ENCODE measurements at regions not wholly inside any gene's neighbourhood (a gene's known extent, or its start where the extent isn't known, plus 50 kb on each side); places are given as distances from the start of the nearest gene placed in this dataset.

DNA sequence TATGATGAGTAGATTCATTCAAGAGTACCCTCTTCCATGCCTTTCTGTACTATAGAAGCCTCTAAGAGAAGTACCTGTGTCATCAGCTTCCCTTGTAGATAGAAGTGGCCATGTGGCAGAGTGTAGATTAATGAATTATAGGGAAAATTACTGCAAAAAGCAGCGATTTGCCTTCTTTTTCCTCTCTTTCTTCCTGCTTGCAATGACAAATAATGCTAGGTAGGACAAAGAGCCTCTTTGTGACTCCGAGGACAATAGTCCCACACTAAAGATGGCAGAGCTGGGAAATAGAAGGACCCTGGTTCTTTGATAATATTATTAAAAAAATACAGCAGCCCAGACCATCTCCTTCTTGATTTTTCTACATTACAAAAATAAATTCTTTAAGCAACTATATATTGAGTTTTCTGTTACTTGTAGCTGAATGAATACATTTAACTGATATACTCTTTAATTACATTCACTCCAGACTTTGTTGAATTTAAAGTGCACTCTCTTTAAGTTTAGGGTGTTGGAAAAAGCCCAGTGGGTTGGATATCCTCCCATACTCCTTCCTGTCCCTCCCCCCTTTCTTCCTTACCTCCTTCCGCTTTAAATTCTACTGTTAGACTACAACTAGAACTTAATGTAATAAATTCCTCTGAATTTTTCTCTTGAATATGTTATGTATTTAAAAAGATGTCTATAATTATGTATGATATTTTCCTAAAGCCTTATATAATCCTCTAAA is 198.2 kb upstream of the APP start:
- Histone ChIP-seq H2AFZ (ENCODE audit: low read depth, low read length) (no peak overlapping the region), H3K4me2 (ENCODE audit: low read length) (no peak overlapping the region), H3K9ac (ENCODE audit: low read length) (no peak overlapping the region), H3K4me1 (ENCODE audit: insufficient read depth, low read length) (no peaks in the 10 kb centered on the region), H3K79me2 (ENCODE audit: insufficient read depth, low read length) (no peaks in the 10 kb centered on the region), H3K9me3 (ENCODE audit: insufficient read depth, low read depth, low read length) (no peaks in the 10 kb centered on the region), H4K20me1 (ENCODE audit: insufficient read depth, low read length) (no peaks in the 10 kb centered on the region), H3K27me3 (ENCODE audit: insufficient read depth, low read length) (no peaks in the 10 kb centered on the region), H3K27ac (ENCODE audit: low read depth, low read length) (no peak overlapping the region), H3K4me3 (ENCODE audit: insufficient read depth, low read depth, low read length) (no peak overlapping the region), H3K36me3 (ENCODE audit: insufficient read depth, low read length) (no peaks in the 10 kb centered on the region)
- Mint-ChIP-seq H3K36me3 (ENCODE audit: low read depth, unreplicated experiment) (no peaks in the 10 kb centered on the region), H3K9me3 (ENCODE audit: unreplicated experiment) (no peaks in the 10 kb centered on the region), H3K27me3 (ENCODE audit: low read depth, unreplicated experiment) (no peaks in the 10 kb centered on the region), H3K4me1 (ENCODE audit: low read depth, unreplicated experiment) (peaks cover 2% of the 10 kb centered on the region), H3K27ac (ENCODE audit: unreplicated experiment) (no peak overlapping the region), H3K4me3 (ENCODE audit: unreplicated experiment) (no peak overlapping the region)
- FAIRE-seq (no peak), DNase-seq (ENCODE audit: low read depth) (no peak)
- TF ChIP-seq, protein P1, sequence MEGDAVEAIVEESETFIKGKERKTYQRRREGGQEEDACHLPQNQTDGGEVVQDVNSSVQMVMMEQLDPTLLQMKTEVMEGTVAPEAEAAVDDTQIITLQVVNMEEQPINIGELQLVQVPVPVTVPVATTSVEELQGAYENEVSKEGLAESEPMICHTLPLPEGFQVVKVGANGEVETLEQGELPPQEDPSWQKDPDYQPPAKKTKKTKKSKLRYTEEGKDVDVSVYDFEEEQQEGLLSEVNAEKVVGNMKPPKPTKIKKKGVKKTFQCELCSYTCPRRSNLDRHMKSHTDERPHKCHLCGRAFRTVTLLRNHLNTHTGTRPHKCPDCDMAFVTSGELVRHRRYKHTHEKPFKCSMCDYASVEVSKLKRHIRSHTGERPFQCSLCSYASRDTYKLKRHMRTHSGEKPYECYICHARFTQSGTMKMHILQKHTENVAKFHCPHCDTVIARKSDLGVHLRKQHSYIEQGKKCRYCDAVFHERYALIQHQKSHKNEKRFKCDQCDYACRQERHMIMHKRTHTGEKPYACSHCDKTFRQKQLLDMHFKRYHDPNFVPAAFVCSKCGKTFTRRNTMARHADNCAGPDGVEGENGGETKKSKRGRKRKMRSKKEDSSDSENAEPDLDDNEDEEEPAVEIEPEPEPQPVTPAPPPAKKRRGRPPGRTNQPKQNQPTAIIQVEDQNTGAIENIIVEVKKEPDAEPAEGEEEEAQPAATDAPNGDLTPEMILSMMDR (IDR thresholded peaks at IDR 0.05; ENCODE audit: insufficient read depth, low read depth, low read length) = no peak
- no peak for TF ChIP-seq EZH2 (IDR thresholded peaks at IDR 0.05; ENCODE audit: insufficient read depth, low read length)

DNA sequence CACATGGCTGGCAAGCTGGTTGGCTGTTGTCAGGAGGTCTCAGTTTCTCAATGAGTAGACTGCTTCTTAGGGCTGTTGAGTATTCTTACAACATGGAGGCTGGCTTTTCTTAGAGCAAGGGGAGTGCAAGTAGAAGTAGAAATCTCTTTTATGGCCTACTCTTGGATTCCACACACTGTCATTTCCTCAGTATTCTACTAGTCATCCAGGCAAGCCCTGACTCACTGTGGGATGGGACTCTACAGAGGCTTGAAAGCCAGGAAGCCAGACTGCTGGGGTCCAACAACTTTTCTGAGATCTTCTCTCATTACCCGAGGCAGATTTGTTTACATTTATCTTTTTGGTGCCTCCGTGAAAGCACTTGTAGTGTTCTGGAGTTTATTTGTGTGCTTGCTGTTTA is 196.2 kb upstream of the APP start:
- Histone ChIP-seq H3K4me1 (ENCODE audit: insufficient read depth, low read length) (no peaks in the 10 kb centered on the region), H3K79me2 (ENCODE audit: insufficient read depth, low read length) (no peaks in the 10 kb centered on the region), H3K4me3 (ENCODE audit: insufficient read depth, low read depth, low read length) (no peak overlapping the region), H3K36me3 (ENCODE audit: insufficient read depth, low read length) (no peaks in the 10 kb centered on the region), H3K9me3 (ENCODE audit: insufficient read depth, low read depth, low read length) (no peaks in the 10 kb centered on the region), H3K27me3 (ENCODE audit: insufficient read depth, low read length) (no peaks in the 10 kb centered on the region), H3K9ac (ENCODE audit: low read length) (no peak overlapping the region), H3K4me2 (ENCODE audit: low read length) (no peak overlapping the region), H4K20me1 (ENCODE audit: insufficient read depth, low read length) (no peaks in the 10 kb centered on the region), H3K27ac (ENCODE audit: low read depth, low read length) (no peak overlapping the region), H2AFZ (ENCODE audit: low read depth, low read length) (no peak overlapping the region)
- FAIRE-seq (no peak), DNase-seq (ENCODE audit: low read depth) (no peak)
- no peaks in the 10 kb centered on the region for H3K27me3 Mint-ChIP-seq (ENCODE audit: low read depth, unreplicated experiment)
- H3K4me3 Mint-ChIP-seq (ENCODE audit: unreplicated experiment) = no peak overlapping the region
- no peaks in the 10 kb centered on the region for H3K9me3 Mint-ChIP-seq (ENCODE audit: unreplicated experiment)
- no peaks in the 10 kb centered on the region for H3K36me3 Mint-ChIP-seq (ENCODE audit: low read depth, unreplicated experiment)
- peak overlapping the region; percentile 35 for H3K27ac Mint-ChIP-seq (ENCODE audit: unreplicated experiment)
- TF ChIP-seq, protein P1 (IDR thresholded peaks at IDR 0.05; ENCODE audit: insufficient read depth, low read depth, low read length) = no peak
- TF ChIP-seq EZH2 (IDR thresholded peaks at IDR 0.05; ENCODE audit: insufficient read depth, low read length) = no peak
- peaks cover 2% of the 10 kb centered on the region for H3K4me1 Mint-ChIP-seq (ENCODE audit: low read depth, unreplicated experiment)

DNA sequence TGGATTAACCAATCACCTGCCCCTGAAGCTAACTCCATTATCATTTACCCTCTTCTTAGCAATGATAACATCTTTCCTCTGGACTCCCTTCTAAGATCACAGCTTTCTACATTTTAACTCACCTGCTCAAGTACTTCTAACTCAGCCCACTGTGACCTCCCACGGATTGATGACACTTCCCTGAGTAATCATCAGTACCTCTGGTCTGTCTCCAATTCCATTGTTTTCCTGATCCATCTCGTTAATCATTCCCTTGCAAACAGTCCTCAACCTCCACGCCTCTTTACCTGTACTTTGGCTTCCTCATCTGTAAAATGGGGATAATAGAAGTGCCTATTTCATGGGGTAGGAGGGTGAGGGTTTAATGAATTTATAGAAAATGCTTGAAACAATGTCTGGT is 195.3 kb upstream of the APP start:
- no peak for DNase-seq (ENCODE audit: low read depth)
- FAIRE-seq = no peak
- no peak overlapping the region for H3K4me3 Mint-ChIP-seq (ENCODE audit: unreplicated experiment)
- no peaks in the 10 kb centered on the region for H3K36me3 ChIP-seq (ENCODE audit: insufficient read depth, low read length)
- no peaks in the 10 kb centered on the region for H3K79me2 ChIP-seq (ENCODE audit: insufficient read depth, low read length)
- no peak overlapping the region for H3K27ac Mint-ChIP-seq (ENCODE audit: unreplicated experiment)
- no peaks in the 10 kb centered on the region for H3K36me3 Mint-ChIP-seq (ENCODE audit: low read depth, unreplicated experiment)
- no peaks in the 10 kb centered on the region for H3K27me3 Mint-ChIP-seq (ENCODE audit: low read depth, unreplicated experiment)
- H3K27me3 ChIP-seq (ENCODE audit: insufficient read depth, low read length) = no peaks in the 10 kb centered on the region
- H4K20me1 ChIP-seq (ENCODE audit: insufficient read depth, low read length) = no peaks in the 10 kb centered on the region
- no peak overlapping the region for H3K9ac ChIP-seq (ENCODE audit: low read length)
- no peaks in the 10 kb centered on the region for H3K4me1 ChIP-seq (ENCODE audit: insufficient read depth, low read length)
- H3K4me1 Mint-ChIP-seq (ENCODE audit: low read depth, unreplicated experiment) = peaks cover 2% of the 10 kb centered on the region
- H3K4me3 ChIP-seq (ENCODE audit: insufficient read depth, low read depth, low read length) = no peak overlapping the region
- no peaks in the 10 kb centered on the region for H3K9me3 ChIP-seq (ENCODE audit: insufficient read depth, low read depth, low read length)
- no peak overlapping the region for H2AFZ ChIP-seq (ENCODE audit: low read depth, low read length)
- H3K9me3 Mint-ChIP-seq (ENCODE audit: unreplicated experiment) = no peaks in the 10 kb centered on the region
- TF ChIP-seq, protein P1 (IDR thresholded peaks at IDR 0.05; ENCODE audit: insufficient read depth, low read depth, low read length) = no peak
- no peak for TF ChIP-seq EZH2 (IDR thresholded peaks at IDR 0.05; ENCODE audit: insufficient read depth, low read length)
- no peak overlapping the region for H3K4me2 ChIP-seq (ENCODE audit: low read length)
- H3K27ac ChIP-seq (ENCODE audit: low read depth, low read length) = no peak overlapping the region
